ENCODE measurements at regions not wholly inside any gene's neighbourhood (a gene's known extent, or its start where the extent isn't known, plus 50 kb on each side); places are given as distances from the start of the nearest gene placed in this dataset.

- H3K36me3 ChIP-seq (ENCODE audit: insufficient read depth, low read length): no peaks in the 10 kb centered on the region
- H3K9ac ChIP-seq (ENCODE audit: low read depth, low read length, poor library complexity, severe bottlenecking): no peak overlapping the region
- H3F3A ChIP-seq (ENCODE audit: low read depth): no peaks in the 10 kb centered on the region
- no peaks in the 10 kb centered on the region for H3K4me1 ChIP-seq (ENCODE audit: insufficient read depth, low read length, poor library complexity, severe bottlenecking)
- no peaks in the 10 kb centered on the region for H3K9me2 ChIP-seq (replicated peaks; ENCODE audit: low read depth, low read length)
- no peaks in the 10 kb centered on the region for H3K79me2 ChIP-seq (ENCODE audit: insufficient read depth, low read length)
- H3K4me2 ChIP-seq (ENCODE audit: low read depth, low read length, poor library complexity, severe bottlenecking): no peak overlapping the region
- no peaks in the 10 kb centered on the region for H3K27me3 ChIP-seq (ENCODE audit: insufficient read depth, low read length, poor library complexity, severe bottlenecking)
- no peak for TF ChIP-seq EZH2phosphoT487 (IDR thresholded peaks at IDR 0.05; ENCODE audit: borderline replicate concordance)
- no peak for TF ChIP-seq CTCF (conservative IDR thresholded peaks at IDR 0.05; ENCODE audit: low read length)
- no peaks in the 10 kb centered on the region for H3K9me3 ChIP-seq (ENCODE audit: insufficient read depth, low read depth, low read length)
- H3K4me3 ChIP-seq (ENCODE audit: low read length, poor library complexity, severe bottlenecking): no peak overlapping the region
- no peak overlapping the region for H2AFZ ChIP-seq (ENCODE audit: low read length)
- H4K20me1 ChIP-seq (ENCODE audit: insufficient read depth, low read length, poor library complexity, severe bottlenecking): no peaks in the 10 kb centered on the region
Observed at GRCh38 chr6:28734443-28734959, 189.3 kb downstream of the TRIM27 start.

GRCh38 chr6:28736121-28736520 is 187.7 kb downstream of the TRIM27 start:
- H3K9me3 ChIP-seq (ENCODE audit: insufficient read depth, low read depth, low read length): no peaks in the 10 kb centered on the region
- H3F3A ChIP-seq (ENCODE audit: low read depth): no peaks in the 10 kb centered on the region
- no peaks in the 10 kb centered on the region for H3K4me1 ChIP-seq (ENCODE audit: insufficient read depth, low read length, poor library complexity, severe bottlenecking)
- no peaks in the 10 kb centered on the region for H3K79me2 ChIP-seq (ENCODE audit: insufficient read depth, low read length)
- no peak overlapping the region for H3K9ac ChIP-seq (ENCODE audit: low read depth, low read length, poor library complexity, severe bottlenecking)
- H4K20me1 ChIP-seq (ENCODE audit: insufficient read depth, low read length, poor library complexity, severe bottlenecking): no peaks in the 10 kb centered on the region
- no peak overlapping the region for H2AFZ ChIP-seq (ENCODE audit: low read length)
- H3K4me2 ChIP-seq (ENCODE audit: low read depth, low read length, poor library complexity, severe bottlenecking): no peak overlapping the region
- TF ChIP-seq CTCF (conservative IDR thresholded peaks at IDR 0.05; ENCODE audit: low read length) (no peak), EZH2phosphoT487 (IDR thresholded peaks at IDR 0.05; ENCODE audit: borderline replicate concordance) (no peak)
- no peaks in the 10 kb centered on the region for H3K9me2 ChIP-seq (replicated peaks; ENCODE audit: low read depth, low read length)
- H3K4me3 ChIP-seq (ENCODE audit: low read length, poor library complexity, severe bottlenecking): no peak overlapping the region
- no peaks in the 10 kb centered on the region for H3K36me3 ChIP-seq (ENCODE audit: insufficient read depth, low read length)
- H3K27me3 ChIP-seq (ENCODE audit: insufficient read depth, low read length, poor library complexity, severe bottlenecking): no peaks in the 10 kb centered on the region

GRCh38 chr6:28737750-28738395 is 185.9 kb downstream of the TRIM27 start:
- Histone ChIP-seq H4K20me1 (ENCODE audit: insufficient read depth, low read length, poor library complexity, severe bottlenecking) (no peaks in the 10 kb centered on the region), H3K36me3 (ENCODE audit: insufficient read depth, low read length) (no peaks in the 10 kb centered on the region), H3K4me1 (ENCODE audit: insufficient read depth, low read length, poor library complexity, severe bottlenecking) (no peaks in the 10 kb centered on the region), H3K27me3 (ENCODE audit: insufficient read depth, low read length, poor library complexity, severe bottlenecking) (no peaks in the 10 kb centered on the region), H2AFZ (ENCODE audit: low read length) (no peak overlapping the region), H3K4me3 (ENCODE audit: low read length, poor library complexity, severe bottlenecking) (no peak overlapping the region), H3F3A (ENCODE audit: low read depth) (no peaks in the 10 kb centered on the region), H3K9ac (ENCODE audit: low read depth, low read length, poor library complexity, severe bottlenecking) (no peak overlapping the region), H3K9me2 (replicated peaks; ENCODE audit: low read depth, low read length) (no peaks in the 10 kb centered on the region), H3K9me3 (ENCODE audit: insufficient read depth, low read depth, low read length) (no peaks in the 10 kb centered on the region), H3K79me2 (ENCODE audit: insufficient read depth, low read length) (no peaks in the 10 kb centered on the region), H3K4me2 (ENCODE audit: low read depth, low read length, poor library complexity, severe bottlenecking) (no peak overlapping the region)
- TF ChIP-seq CTCF (conservative IDR thresholded peaks at IDR 0.05; ENCODE audit: low read length) (no peak), EZH2phosphoT487 (IDR thresholded peaks at IDR 0.05; ENCODE audit: borderline replicate concordance) (no peak)
